ENCODE measurements at regions not wholly inside any gene's neighbourhood (a gene's known extent, or its start where the extent isn't known, plus 50 kb on each side); places are given as distances from the start of the nearest gene placed in this dataset.
A peak's percentile ranks its signal among the peaks of the same experiment; 100 is the strongest.
"Not testable (repeated sequence)": the region's sequence is repeated elsewhere in the genome, so short reads cannot be mapped to it uniquely, and the experiment has no call there.

DNA sequence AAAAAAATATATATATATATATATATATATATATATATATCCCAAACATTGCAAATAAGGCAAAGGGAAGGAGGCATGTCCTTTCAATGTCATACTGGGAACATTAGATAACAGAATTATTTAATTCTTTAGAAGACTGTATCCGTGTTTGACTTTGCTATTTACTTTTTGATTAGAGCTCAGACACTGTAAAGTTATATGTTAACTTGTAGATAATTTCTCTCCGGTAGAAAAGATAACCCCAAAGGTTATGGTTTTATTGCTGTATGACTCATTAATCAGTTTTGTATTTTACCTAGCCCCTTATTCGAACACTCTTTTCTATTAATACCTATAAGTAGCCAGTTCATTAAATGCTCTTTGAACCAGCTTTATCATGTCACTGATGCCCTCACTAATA lies 150.6 kb upstream of the DUSP21 start:
- in situ Hi-C loops (cut with HindIII; ENCODE audit: low sequenced_read_pairs): no loop called here
- DNase-seq (ENCODE audit: low spot score): no peak

DNA sequence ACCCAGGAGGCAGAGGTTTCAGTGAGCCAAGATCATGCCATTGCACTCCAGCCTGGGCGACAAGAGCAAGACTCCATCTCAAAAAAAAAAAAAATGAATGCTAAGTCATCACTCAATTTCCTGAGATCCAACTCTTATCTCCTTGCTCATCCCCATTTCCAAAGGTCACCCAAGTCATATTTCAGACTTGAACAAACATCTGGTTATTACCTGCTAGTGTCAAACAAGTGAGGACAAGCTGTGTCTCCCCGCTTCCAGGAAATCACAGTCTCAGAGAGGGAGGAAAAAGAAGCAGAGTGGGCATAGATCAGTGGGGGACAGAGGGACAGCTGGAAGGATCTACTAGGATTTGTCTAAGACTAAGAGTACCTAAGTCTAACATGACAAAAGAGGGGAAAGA lies 147.5 kb upstream of the FUNDC1 start:
- in situ Hi-C loops (cut with HindIII; ENCODE audit: low sequenced_read_pairs): no loop called here
- no peak for DNase-seq (ENCODE audit: low spot score)

- DNase-seq (ENCODE audit: low spot score): peak; percentile 42
- in situ Hi-C loops (cut with HindIII; ENCODE audit: low sequenced_read_pairs): no loop called here
Observed at GRCh38 chrX:44675362-44676024, 132.8 kb upstream of the FUNDC1 start.

GRCh38 chrX:44674906-44675305 lies 132.2 kb upstream of the FUNDC1 start:
- in situ Hi-C loops (cut with HindIII; ENCODE audit: low sequenced_read_pairs): no loop called here
- DNase-seq (ENCODE audit: low spot score): peak; percentile 51

GRCh38 chrX:44669626-44670025 lies 127.0 kb upstream of the FUNDC1 start:
- in situ Hi-C loops (cut with HindIII; ENCODE audit: low sequenced_read_pairs): no loop called here
- no peak for DNase-seq (ENCODE audit: low spot score)

DNA sequence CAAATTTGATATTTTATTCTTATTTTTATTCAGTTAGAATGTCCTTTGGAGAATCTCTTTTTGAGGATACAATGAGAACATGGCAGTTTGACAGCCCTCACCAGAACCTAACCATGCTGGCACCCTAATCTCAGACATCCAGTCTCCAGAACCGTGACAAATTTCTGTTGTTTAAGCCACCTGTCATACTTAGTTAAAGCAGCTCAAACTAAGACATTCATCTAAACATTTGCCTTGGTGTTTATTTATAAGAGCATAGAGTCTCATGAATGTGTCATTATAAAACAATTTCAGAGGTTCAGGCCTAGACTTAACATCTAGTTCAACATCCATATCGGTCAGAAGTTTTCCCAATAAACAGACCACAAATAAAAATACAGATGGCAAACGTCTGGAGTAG lies 125.1 kb upstream of the FUNDC1 start:
- in situ Hi-C loops (cut with HindIII; ENCODE audit: low sequenced_read_pairs): no loop called here
- no peak for DNase-seq (ENCODE audit: low spot score)

DNA sequence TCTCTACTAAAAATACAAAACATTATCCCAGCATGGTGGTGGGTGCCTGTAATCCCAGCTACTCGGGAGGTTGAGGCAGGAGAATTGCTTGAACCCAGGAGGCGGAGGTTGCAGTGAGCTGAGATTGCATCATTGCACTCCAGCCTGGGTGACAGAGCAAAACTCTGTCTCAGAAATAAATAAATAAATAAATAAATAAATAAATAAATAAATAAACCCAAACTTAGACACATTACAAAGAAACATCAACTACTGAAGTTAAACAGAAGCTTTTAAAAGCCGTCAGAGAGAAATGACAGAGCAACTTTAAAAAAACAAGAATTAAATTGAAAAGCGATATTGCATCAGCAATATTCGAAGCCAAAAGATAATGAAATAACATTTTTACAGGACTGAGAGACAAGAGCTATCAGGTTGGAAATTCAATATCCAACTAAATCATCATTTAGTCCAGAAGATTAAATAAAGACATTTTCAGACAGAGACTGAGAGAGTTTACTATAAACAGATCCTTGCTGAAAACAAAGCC lies 115.1 kb upstream of the FUNDC1 start:
- in situ Hi-C loops (cut with HindIII; ENCODE audit: low sequenced_read_pairs); DNase-seq (ENCODE audit: low spot score): not testable (repeated sequence)

GRCh38 chrX:44651358-44651757 lies 108.7 kb upstream of the FUNDC1 start:
- DNase-seq (ENCODE audit: low spot score): peak; percentile 81
- in situ Hi-C loops (cut with HindIII; ENCODE audit: low sequenced_read_pairs): no loop called here

DNA sequence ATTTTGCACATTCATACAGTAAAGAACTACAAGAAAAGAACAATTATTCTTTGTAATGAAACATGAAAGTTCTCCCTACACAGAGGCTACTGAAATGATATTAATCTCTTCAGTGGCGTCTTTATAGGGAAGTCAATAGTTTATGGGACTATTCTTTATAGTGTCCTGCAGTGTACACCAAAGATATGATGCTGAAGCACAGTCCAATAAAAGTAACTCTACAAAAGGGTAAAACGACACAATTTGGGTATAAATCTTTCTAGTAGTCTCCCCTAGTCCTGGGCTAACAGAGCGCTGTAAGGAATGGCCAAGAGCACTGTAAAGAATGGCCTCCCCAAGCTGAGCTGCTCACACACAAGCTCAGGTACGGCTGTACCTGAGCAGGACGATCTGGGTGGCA lies 101.1 kb upstream of the FUNDC1 start:
- in situ Hi-C loops (cut with HindIII; ENCODE audit: low sequenced_read_pairs): no loop called here
- DNase-seq (ENCODE audit: low spot score): no peak

GRCh38 chrX:44637282-44637681 lies 94.6 kb upstream of the FUNDC1 start:
- no peak for DNase-seq (ENCODE audit: low spot score)
- in situ Hi-C loops (cut with HindIII; ENCODE audit: low sequenced_read_pairs): no loop called here

- in situ Hi-C loops (cut with HindIII; ENCODE audit: low sequenced_read_pairs): no loop called here
- DNase-seq (ENCODE audit: low spot score): no peak
Observed at GRCh38 chrX:44621078-44621477, 78.4 kb upstream of the FUNDC1 start.

GRCh38 chrX:44619039-44619438 lies 76.4 kb upstream of the FUNDC1 start:
- in situ Hi-C loops (cut with HindIII; ENCODE audit: low sequenced_read_pairs): no loop called here
- no peak for DNase-seq (ENCODE audit: low spot score)

- in situ Hi-C loops (cut with HindIII; ENCODE audit: low sequenced_read_pairs): no loop called here
- no peak for DNase-seq (ENCODE audit: low spot score)
Observed at GRCh38 chrX:44596277-44596676, 53.6 kb upstream of the FUNDC1 start.

Data from G401 (cell line).